HepG2 (cell line): ENCODE measurements at regions not wholly inside any gene's neighbourhood (a gene's known extent, or its start where the extent isn't known, plus 50 kb on each side); places are given as distances from the start of the nearest gene placed in this dataset.

Experiments used
- AGO1 ChIP-seq: fragments of 200-400 bp; formaldehyde crosslinking; IDR thresholded peaks from 2 replicates; pipeline ENCODE4 v1.6.1; 2017; ENCODE audit warnings: mild to moderate bottlenecking, low read depth, low read length, moderate library complexity; ENCODE audit not compliant: poor library complexity, severe bottlenecking
- CBX1 ChIP-seq: IDR thresholded peaks from one replicate; pipeline ENCODE4 v1.6.1; 2016; ENCODE audit warnings: antibody characterized with exemption, low read depth
- ETV6 ChIP-seq: sonication (generic); formaldehyde crosslinking; conservative IDR thresholded peaks from 2 replicates; pipeline ENCODE4 v1.4.0; 2020; ENCODE audit warnings: missing genetic modification reagents
- KLF13 ChIP-seq: sonication (generic); formaldehyde crosslinking; IDR thresholded peaks from 2 replicates; pipeline ENCODE4 v1.4.0; 2020; ENCODE audit warnings: mild to moderate bottlenecking, missing genetic modification reagents
- PITX1 ChIP-seq: sonication (generic); formaldehyde crosslinking; IDR thresholded peaks from 2 replicates; pipeline ENCODE4 v1.5.1; 2020; ENCODE audit warnings: mild to moderate bottlenecking, missing genetic modification reagents
- RBFOX2 ChIP-seq: fragments of 200-400 bp; formaldehyde crosslinking; IDR thresholded peaks from 2 replicates; pipeline ENCODE4 v1.6.1; 2017; ENCODE audit warnings: low read depth, mild to moderate bottlenecking, low read length
- SOX13 ChIP-seq, 3 experiments: fragments of 450-650 bp in 1 of 3; sonication (generic) in 1 of 3; formaldehyde crosslinking in 1 of 3; IDR thresholded peaks in 2 of 3; conservative IDR thresholded peaks in 1 of 3; 2 replicates each; pipeline versions ENCODE4 v1.5.0 to v1.6.1; 2016 to 2020; ENCODE audit warnings: antibody characterized with exemption in 1 of 3, mild to moderate bottlenecking in 1 of 3, missing compliant biosample characterization in 1 of 3, missing genetic modification reagents in 1 of 3, moderate library complexity in 1 of 3
- SOX6 ChIP-seq, 2 experiments: fragments of 450-650 bp in 1 of 2; sonication (generic) in 1 of 2; formaldehyde crosslinking in 1 of 2; IDR thresholded peaks; 2 replicates each; pipeline versions ENCODE4 v1.4.0 to v1.6.1; 2017 to 2020; ENCODE audit warnings: antibody characterized with exemption in 1 of 2, mild to moderate bottlenecking in 1 of 2, missing genetic modification reagents in 1 of 2
- ZBTB20 ChIP-seq: sonication (generic); formaldehyde crosslinking; IDR thresholded peaks from 2 replicates; pipeline ENCODE4 v1.8.1; 2023; ENCODE audit warnings: missing genetic modification reagents, low read depth, mild to moderate bottlenecking, borderline replicate concordance
- ZBTB38 ChIP-seq: sonication (generic); formaldehyde crosslinking; IDR thresholded peaks from 2 replicates; pipeline ENCODE4 v1.5.1; 2020; ENCODE audit warnings: mild to moderate bottlenecking, missing genetic modification reagents
- ZNF292 ChIP-seq: sonication (generic); formaldehyde crosslinking; IDR thresholded peaks from 2 replicates; pipeline ENCODE4 v1.8.1; 2022; ENCODE audit warnings: mild to moderate bottlenecking, low read depth, missing genetic modification reagents, borderline replicate concordance
- ZNF550 ChIP-seq: sonication (generic); formaldehyde crosslinking; IDR thresholded peaks from 2 replicates; pipeline ENCODE4 v1.4.0; 2020; ENCODE audit warnings: mild to moderate bottlenecking, missing genetic modification reagents, borderline replicate concordance
- ZNF567 ChIP-seq: sonication (generic); formaldehyde crosslinking; IDR thresholded peaks from 2 replicates; pipeline ENCODE4 v1.8.1; 2023; ENCODE audit warnings: mild to moderate bottlenecking, missing genetic modification reagents, borderline replicate concordance
- ZNF660 ChIP-seq: sonication (generic); formaldehyde crosslinking; IDR thresholded peaks from 2 replicates; pipeline ENCODE4 v1.5.1; 2020; ENCODE audit warnings: mild to moderate bottlenecking, low read depth, missing genetic modification reagents, borderline replicate concordance
- ZNF7 ChIP-seq: IDR thresholded peaks from 2 replicates; pipeline ENCODE4 v1.6.1; 2016; ENCODE audit warnings: missing biosample characterization, missing genetic modification reagents
- ZNF773 ChIP-seq: sonication (generic); formaldehyde crosslinking; IDR thresholded peaks from 2 replicates; pipeline ENCODE4 v1.4.0; 2020; ENCODE audit warnings: missing genetic modification reagents, borderline replicate concordance
- ZSCAN12 ChIP-seq: sonication (generic); formaldehyde crosslinking; IDR thresholded peaks from 2 replicates; pipeline ENCODE4 v1.9.0; 2021; ENCODE audit warnings: mild to moderate bottlenecking, missing genetic modification reagents
- TF ChIP-seq, protein P1 (sequence below): sonication (generic); formaldehyde crosslinking; IDR thresholded peaks from 2 replicates; pipeline ENCODE4 v1.5.1; 2020; ENCODE audit warnings: missing genetic modification reagents, mild to moderate bottlenecking, borderline replicate concordance
- TF ChIP-seq, protein P2 (sequence below): sonication (generic); formaldehyde crosslinking; IDR thresholded peaks from 2 replicates; pipeline ENCODE4 v1.8.1; 2023; ENCODE audit warnings: missing genetic modification reagents, inconsistent platforms, borderline replicate concordance
- TF ChIP-seq, protein P3 (sequence below): sonication (generic); formaldehyde crosslinking; IDR thresholded peaks from 2 replicates; pipeline ENCODE4 v1.4.0; 2020; ENCODE audit warnings: missing genetic modification reagents
- TF ChIP-seq, protein P4 (sequence below): sonication (generic); formaldehyde crosslinking; IDR thresholded peaks from 2 replicates; pipeline ENCODE4 v1.8.0; 2022; ENCODE audit warnings: mild to moderate bottlenecking, missing genetic modification reagents; ENCODE audit not compliant: insufficient replicate concordance
- TF ChIP-seq, protein P5 (sequence below): sonication (generic); formaldehyde crosslinking; IDR thresholded peaks from 2 replicates; pipeline ENCODE4 v1.5.1; 2020; ENCODE audit warnings: missing genetic modification reagents, mild to moderate bottlenecking, borderline replicate concordance

DNA sequence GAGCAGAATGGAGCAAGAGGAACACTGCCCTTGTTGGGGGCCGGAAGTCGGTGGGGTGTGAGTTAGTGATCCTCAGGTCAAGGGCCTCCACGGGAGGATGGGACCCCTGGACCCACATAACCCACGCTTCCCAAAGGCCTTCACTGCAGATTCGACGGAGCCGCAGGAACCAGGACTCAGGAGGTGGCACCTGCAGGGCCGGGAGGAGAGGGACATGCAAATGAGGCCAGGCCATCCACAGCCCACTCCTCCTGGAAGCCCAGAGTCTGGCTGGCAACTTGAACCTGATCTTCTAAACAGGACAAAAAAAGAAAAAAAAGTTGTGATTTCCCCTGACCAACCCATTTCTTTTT lies 299.9 kb downstream of the SOX9 start (continued):
- TF ChIP-seq, protein P1, sequence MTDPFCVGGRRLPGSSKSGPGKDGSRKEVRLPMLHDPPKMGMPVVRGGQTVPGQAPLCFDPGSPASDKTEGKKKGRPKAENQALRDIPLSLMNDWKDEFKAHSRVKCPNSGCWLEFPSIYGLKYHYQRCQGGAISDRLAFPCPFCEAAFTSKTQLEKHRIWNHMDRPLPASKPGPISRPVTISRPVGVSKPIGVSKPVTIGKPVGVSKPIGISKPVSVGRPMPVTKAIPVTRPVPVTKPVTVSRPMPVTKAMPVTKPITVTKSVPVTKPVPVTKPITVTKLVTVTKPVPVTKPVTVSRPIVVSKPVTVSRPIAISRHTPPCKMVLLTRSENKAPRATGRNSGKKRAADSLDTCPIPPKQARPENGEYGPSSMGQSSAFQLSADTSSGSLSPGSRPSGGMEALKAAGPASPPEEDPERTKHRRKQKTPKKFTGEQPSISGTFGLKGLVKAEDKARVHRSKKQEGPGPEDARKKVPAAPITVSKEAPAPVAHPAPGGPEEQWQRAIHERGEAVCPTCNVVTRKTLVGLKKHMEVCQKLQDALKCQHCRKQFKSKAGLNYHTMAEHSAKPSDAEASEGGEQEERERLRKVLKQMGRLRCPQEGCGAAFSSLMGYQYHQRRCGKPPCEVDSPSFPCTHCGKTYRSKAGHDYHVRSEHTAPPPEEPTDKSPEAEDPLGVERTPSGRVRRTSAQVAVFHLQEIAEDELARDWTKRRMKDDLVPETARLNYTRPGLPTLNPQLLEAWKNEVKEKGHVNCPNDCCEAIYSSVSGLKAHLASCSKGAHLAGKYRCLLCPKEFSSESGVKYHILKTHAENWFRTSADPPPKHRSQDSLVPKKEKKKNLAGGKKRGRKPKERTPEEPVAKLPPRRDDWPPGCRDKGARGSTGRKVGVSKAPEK (CRISPR knock-in tag): no peak
- TF ChIP-seq ZNF550: 0 out of 2 replicates have a peak, but pooled peaks have one; percentile 64
- TF ChIP-seq ZBTB38: peak; percentile 84
- no peak for TF ChIP-seq ZNF567 (CRISPR knock-in tag)
- no peak for TF ChIP-seq SOX6 (IDR thresholded peaks at IDR 0.05)
- no peak for TF ChIP-seq SOX6 (CRISPR knock-in tag; IDR thresholded peaks at IDR 0.05)
- peak; percentile 60; the same call in 1 of the 2 replicates for TF ChIP-seq RBFOX2
- TF ChIP-seq ZSCAN12 (CRISPR knock-in tag): no peak
- 0 out of 2 replicates have a peak, but pooled peaks have one; percentile 32 for TF ChIP-seq KLF13 (CRISPR knock-in tag)
- TF ChIP-seq ZNF292 (CRISPR knock-in tag): no peak
- TF ChIP-seq SOX13 (IDR thresholded peaks at IDR 0.05): no peak; the same call in 1 of the 2 replicates
- TF ChIP-seq SOX13 (CRISPR knock-in tag; conservative IDR thresholded peaks at IDR 0.05 in 1 of 2, IDR thresholded peaks at IDR 0.05 in 1 of 2): 0 out of 4 replicates have a peak, but pooled peaks of 1 of the 2 experiments have one; percentile 29
- TF ChIP-seq, protein P2, sequence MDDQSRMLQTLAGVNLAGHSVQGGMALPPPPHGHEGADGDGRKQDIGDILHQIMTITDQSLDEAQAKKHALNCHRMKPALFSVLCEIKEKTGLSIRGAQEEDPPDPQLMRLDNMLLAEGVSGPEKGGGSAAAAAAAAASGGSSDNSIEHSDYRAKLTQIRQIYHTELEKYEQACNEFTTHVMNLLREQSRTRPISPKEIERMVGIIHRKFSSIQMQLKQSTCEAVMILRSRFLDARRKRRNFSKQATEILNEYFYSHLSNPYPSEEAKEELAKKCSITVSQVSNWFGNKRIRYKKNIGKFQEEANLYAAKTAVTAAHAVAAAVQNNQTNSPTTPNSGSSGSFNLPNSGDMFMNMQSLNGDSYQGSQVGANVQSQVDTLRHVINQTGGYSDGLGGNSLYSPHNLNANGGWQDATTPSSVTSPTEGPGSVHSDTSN (CRISPR knock-in tag): no peak
- TF ChIP-seq CBX1: peak; percentile 17
- no peak for TF ChIP-seq ZNF660 (CRISPR knock-in tag)
- no peak for TF ChIP-seq ETV6 (CRISPR knock-in tag)
- TF ChIP-seq, protein P3, sequence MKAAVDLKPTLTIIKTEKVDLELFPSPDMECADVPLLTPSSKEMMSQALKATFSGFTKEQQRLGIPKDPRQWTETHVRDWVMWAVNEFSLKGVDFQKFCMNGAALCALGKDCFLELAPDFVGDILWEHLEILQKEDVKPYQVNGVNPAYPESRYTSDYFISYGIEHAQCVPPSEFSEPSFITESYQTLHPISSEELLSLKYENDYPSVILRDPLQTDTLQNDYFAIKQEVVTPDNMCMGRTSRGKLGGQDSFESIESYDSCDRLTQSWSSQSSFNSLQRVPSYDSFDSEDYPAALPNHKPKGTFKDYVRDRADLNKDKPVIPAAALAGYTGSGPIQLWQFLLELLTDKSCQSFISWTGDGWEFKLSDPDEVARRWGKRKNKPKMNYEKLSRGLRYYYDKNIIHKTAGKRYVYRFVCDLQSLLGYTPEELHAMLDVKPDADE (CRISPR knock-in tag): no peak
- TF ChIP-seq ZNF773 (CRISPR knock-in tag): no peak
- no peak for TF ChIP-seq ZBTB20 (CRISPR knock-in tag)
- no peak for TF ChIP-seq PITX1 (CRISPR knock-in tag)
- TF ChIP-seq, protein P4, sequence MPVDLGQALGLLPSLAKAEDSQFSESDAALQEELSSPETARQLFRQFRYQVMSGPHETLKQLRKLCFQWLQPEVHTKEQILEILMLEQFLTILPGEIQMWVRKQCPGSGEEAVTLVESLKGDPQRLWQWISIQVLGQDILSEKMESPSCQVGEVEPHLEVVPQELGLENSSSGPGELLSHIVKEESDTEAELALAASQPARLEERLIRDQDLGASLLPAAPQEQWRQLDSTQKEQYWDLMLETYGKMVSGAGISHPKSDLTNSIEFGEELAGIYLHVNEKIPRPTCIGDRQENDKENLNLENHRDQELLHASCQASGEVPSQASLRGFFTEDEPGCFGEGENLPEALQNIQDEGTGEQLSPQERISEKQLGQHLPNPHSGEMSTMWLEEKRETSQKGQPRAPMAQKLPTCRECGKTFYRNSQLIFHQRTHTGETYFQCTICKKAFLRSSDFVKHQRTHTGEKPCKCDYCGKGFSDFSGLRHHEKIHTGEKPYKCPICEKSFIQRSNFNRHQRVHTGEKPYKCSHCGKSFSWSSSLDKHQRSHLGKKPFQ: peak; percentile 20
- TF ChIP-seq, protein P5, sequence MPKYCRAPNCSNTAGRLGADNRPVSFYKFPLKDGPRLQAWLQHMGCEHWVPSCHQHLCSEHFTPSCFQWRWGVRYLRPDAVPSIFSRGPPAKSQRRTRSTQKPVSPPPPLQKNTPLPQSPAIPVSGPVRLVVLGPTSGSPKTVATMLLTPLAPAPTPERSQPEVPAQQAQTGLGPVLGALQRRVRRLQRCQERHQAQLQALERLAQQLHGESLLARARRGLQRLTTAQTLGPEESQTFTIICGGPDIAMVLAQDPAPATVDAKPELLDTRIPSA (CRISPR knock-in tag): 0 out of 2 replicates have a peak, but pooled peaks have one; percentile 74
- no peak for TF ChIP-seq AGO1
- TF ChIP-seq ZNF7 (CRISPR knock-in tag): no peak
